ENCODE measurements at regions not wholly inside any gene's neighbourhood (a gene's known extent, or its start where the extent isn't known, plus 50 kb on each side); places are given as distances from the start of the nearest gene placed in this dataset.

GRCh38 chr2:58709274-58709673 is 468.1 kb upstream of the FANCL start:
- TF ChIP-seq CTCF (IDR thresholded peaks at IDR 0.05; ENCODE audit: borderline replicate concordance, extremely low read depth, low read length, poor library complexity, severe bottlenecking) (no peak), EZH2 (IDR thresholded peaks at IDR 0.05; ENCODE audit: borderline replicate concordance, low read depth, low read length, severe bottlenecking) (no peak)
